Activated CD4-positive, alpha-beta T cell treated with anti-CD3 and anti-CD28 coated beads, Interleukin-2, amount 50 U/mL, for 16 hours (primary cell): ENCODE measurements at regions not wholly inside any gene's neighbourhood (a gene's known extent, or its start where the extent isn't known, plus 50 kb on each side); places are given as distances from the start of the nearest gene placed in this dataset.
"Not testable (repeated sequence)": the region's sequence is repeated elsewhere in the genome, so short reads cannot be mapped to it uniquely, and the experiment has no call there.

ENCODE experiments used
- DNase-seq: peaks from one replicate; pipeline ENCODE4 v3.0.0-alpha.2; 2020

DNA sequence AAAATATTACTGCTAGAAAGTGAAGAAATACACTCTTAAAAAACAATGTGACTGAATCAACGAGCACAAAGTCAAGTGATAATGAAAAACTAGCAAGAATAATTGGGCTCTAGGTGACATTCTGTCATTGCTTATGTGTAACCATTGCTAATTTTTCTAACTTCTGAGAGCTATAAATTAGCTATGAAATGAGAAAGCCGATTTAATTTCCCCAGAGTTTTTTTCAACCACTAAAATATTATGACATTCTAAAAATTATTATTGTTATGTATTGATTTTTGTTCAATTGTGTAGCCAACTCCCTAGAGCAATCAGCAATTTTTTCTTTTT is 458.6 kb upstream of the ATXN8OS start:
- DNase-seq, result no peak

DNA sequence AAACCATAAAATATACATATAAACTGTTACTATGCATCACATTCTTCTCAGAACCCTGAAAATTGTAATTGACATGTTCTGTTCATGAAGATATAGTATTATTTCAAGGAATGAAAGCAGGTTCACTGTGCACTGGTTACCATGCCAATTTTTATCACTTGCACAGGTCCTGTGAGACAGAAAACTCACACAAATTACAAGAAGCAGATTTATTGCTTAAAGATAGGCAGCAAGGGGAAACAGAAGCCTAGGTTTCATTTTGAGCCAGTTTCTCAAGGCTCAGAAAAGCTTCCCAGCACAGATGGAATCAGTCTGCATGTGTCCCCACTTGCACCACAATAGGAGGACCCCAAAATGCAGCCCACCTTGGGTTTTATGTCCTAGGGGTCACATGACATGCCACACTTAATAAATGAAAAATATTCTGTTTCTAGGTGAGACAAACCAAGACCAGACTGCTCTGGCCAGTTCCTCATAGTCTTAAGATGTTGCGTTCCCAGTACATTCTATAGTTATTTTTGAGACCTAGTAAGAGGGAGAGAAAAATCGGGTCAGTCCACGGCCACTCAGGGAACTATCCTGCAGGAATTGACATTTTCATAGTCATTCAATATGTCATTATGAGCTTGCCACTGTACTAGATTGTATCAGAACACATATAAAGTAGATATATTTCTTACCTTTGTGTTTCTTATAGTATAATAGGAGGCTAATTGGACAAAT is 459.1 kb upstream of the ATXN8OS start:
- DNase-seq, result no peak

- DNase-seq, result no peak
Measured at GRCh38 chr13:69644447-69644846, 463.2 kb upstream of the ATXN8OS start.

DNA sequence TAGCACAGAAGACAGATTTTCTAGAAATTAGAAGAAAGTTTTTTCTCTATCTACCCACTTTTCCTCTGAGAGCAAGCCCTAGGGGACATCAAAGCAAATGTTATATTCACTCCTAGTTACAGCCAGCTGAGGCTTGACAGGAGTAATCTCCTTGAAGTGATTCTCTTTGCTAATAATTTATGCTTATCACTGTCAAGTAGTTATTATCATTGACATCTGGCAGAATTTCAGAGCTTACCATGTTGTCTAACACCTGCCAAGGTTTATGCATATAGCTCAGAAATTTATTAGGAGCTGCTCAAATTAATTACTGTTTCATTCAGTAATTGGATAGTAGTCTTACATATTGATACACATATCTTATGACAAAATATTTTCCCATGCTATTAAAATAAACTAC is 465.9 kb upstream of the ATXN8OS start:
- no peak for DNase-seq

GRCh38 chr13:69633044-69633443 is 474.6 kb upstream of the ATXN8OS start:
- no peak for DNase-seq

DNA sequence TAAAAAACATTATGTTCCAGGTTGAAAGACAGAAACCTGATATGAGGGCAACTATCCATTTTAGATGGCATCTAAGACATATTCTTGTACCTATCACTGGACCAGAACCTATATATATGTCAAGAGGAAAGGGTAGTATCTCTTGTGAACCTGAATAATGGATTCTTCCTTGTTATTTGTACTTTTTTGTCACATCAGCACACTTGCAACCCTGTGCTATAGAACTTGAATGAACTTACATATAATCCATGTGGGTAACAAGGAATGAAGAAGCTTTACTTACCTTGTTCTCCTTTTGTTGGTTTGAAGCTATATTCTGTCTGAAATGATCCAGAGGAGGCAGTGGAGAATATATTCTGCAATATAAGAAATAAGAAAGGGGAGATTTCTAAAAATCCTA is 483.7 kb upstream of the ATXN8OS start:
- no peak for DNase-seq

DNA sequence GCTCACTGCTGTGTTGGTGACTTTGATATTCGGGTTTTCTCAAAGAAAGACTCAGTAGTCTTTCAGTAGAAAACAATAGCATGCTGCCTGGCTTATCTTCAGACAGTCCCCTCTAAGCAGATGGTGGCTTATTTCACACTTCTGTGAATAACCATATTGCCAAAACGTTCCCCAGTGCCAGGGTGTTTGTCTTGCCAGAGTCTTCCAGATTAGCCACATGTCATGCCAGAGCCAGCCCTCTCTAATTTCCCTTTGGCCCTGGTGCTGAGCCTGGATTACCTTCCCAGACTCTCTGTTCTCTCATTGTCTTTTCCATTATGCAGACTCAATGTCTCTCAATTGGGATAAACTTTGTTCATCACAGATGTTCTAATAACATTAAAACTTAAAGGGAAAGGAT is 488.0 kb upstream of the ATXN8OS start:
- no peak for DNase-seq

GRCh38 chr13:69618838-69619237 is 488.8 kb upstream of the ATXN8OS start:
- DNase-seq, result no peak

- no peak for DNase-seq
Measured at GRCh38 chr13:69618393-69618792, 489.2 kb upstream of the ATXN8OS start.

DNA sequence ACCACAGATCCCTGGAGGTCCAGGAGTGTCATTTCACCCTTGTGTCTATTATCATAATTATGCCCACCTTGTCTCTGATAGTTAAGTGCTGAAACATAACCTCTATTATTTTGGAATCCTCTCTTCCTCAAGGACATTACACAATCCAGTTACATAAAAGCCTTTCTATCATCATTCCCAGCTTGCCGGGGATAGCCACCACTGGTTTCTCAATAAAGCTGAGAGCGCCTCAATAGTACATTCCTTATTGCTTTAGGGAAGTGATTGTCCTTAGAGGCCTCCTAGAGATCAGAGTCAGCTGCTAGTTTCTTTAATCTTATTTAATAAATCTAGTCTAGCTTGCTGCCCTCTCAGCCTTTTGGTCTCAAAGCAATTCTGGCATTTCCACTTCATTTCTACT is 490.0 kb upstream of the ATXN8OS start:
- no peak for DNase-seq

- DNase-seq, result no peak
Measured at GRCh38 chr13:69616396-69616795, 491.2 kb upstream of the ATXN8OS start.

DNA sequence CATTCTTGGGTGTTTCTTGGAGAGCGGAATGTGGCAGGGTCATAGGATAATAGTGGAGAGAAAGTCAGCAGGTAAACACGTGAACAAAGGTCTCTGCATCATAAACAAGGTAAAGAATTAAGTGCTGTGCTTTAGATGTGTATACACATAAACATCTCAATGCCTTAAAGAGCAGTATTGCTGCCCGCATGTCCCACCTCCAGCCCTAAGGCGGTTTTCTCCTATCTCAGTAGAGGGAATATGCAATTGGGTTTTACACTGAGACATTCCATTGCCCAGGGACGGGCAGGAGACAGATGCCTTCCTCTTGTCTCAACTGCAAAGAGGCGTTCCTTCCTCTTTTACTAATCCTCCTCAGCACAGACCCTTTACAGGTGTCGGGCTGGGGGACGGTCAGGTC is 492.6 kb upstream of the ATXN8OS start:
- not testable (repeated sequence) for DNase-seq

DNA sequence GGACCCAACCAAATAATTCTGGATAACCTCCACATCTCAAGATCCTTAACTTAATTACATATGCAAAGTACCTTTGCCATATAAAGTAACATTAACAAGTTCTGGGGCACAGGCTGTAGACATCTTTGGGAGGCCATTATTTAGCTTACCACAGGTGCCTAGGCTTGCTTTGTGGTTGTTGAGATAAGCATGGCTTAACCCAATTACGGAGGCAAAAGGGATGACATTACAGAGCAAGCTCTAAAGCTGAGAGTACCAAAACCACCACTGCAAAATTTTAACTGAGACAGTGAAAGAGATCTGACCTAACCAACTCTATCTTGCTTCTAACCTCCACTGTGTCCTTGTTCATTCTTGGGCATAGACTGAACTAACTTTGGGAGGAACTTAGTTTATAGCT is 502.9 kb upstream of the ATXN8OS start:
- DNase-seq, result no peak

DNA sequence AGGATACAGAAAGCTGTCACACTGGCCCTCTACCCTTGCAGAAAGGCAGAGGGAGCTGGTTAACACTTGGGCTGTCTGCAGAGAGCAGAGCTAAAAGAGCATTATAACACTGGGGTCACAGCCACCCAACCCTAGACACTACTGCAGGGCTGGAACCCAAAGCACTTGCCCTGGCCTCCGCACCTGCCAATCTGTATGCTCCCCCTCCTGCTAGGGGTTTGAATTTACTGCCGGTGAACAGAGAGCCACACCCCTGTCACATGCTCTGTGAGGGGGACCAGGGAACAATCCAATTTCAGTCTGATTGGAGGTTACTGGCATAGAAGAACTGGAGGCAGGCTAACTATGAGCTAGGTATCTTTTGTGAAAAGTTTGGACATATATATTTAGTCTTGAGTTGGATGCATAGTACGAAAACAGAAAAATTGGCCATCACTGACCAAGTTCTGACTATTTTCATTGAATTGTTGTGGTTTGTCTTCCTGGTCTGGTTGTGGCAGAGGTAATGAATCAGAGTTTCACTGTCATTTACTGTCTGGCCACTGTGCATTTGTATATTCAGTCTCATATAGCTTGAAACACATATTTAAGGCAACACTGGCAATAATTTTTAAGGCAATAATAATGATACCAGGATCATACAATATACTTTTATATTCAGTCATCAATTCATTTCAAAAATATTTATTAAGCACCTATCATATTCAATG is 504.3 kb upstream of the ATXN8OS start:
- DNase-seq, result no peak

GRCh38 chr13:69601661-69602060 is 506.0 kb upstream of the ATXN8OS start:
- DNase-seq, result no peak

DNA sequence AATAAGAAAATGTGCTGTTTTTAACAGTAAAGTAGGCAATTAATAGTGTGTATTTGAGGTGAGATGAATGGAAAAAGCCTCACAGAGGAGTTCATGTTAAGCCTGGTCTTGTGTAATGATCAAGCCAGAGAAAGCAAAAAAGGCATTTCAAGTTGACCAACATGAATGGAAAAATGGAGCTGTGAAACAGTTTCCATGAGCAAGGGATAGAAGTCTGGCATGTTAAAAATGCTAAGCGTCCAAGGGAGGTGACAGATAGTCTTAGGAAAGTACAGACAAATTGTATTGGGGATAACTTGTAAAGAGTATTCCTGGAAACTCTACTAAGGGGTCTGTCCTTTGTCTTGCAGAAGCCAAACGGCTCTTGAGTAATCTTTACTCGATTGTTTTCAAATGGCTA is 506.8 kb upstream of the ATXN8OS start:
- DNase-seq, result no peak

DNA sequence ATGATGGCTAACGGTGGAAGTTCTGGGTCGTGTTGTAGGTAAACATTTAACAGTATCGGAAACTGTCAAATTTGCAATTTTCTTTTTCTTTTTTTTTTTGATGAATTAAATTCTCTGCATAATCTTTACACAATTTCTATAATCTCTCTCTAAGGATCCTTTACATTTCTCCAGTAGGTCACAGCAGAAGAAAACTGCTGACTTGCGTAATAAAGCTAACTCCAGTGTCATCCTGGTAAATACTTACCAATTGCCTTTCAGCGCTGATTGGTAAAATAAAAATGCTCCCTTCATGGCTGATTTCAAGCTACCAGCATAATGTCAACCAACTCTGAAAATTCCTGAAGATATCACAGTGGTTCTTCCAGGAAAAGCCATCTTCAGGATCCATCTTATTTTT is 510.5 kb upstream of the ATXN8OS start:
- DNase-seq, result no peak

DNA sequence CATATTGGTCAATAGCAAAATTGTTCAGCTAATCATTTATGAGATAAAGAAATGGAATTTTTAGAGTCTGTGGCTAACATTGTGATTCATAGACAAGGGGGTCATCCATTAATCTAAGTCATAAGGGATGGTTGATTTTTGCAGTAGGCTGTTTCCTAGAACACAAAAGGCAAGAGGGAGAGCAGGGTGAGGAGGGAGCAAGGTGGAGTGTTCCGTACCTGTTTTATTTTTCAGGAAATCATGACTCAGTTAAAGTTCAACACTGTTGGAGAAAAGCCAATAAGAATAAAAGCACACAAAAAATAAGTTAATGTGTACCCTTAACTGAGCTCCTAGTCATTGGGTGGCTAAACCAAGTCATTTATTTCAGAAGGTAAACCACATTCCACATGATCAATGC is 512.4 kb upstream of the ATXN8OS start:
- DNase-seq, result no peak

DNA sequence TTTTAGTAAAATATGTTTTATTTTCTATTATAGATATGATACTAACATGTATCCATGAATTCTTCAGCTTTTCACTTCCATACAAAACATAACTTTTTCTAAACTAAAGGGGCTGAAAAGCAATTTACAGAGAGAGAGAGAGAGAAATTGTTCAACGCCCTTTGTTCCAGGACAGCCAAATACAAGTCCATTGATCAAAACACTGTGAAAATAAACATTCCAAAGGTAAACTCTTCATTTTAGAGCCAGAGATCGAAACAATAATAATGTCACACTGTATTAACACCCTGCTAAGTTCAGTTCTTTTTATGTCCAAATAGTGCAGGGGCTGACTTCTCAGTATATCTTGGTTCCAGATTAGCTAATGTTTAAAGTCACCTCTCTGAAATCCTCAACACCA is 516.2 kb upstream of the ATXN8OS start:
- DNase-seq, result no peak

DNA sequence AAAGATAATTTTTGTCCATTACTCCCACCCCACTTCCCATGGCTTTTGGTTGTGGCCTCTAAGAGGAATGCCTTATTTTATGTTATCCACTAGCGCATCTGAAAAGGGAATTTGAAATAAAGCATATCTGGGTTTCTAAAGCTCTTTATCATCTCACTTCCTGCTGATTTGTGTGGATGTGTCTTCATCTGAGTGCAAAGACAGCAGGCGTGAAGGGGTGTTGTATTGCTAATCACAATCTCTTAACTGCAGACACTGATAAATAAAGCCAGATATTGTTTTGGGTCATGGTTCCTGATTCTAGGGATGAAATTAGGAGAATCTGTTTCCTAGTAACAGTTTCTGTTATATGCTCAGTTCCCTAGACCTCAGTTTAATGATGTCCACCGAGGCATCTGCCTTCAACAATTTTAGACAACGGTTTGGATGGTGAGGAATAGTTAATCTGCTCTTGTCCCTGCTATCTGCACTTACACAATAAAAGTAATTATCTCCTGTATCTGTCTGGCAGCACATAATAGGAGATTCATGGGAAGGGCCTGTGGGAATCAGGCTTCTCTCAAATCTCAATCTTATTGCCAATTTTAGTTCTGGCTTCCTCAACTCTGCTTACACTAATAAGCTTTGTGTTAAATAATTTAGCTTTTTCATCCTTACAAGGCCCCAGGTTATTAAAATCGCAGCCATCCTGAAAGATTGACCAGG is 517.9 kb upstream of the ATXN8OS start:
- DNase-seq, result no peak

GRCh38 chr13:69585656-69586055 is 522.0 kb upstream of the ATXN8OS start:
- DNase-seq, result no peak

DNA sequence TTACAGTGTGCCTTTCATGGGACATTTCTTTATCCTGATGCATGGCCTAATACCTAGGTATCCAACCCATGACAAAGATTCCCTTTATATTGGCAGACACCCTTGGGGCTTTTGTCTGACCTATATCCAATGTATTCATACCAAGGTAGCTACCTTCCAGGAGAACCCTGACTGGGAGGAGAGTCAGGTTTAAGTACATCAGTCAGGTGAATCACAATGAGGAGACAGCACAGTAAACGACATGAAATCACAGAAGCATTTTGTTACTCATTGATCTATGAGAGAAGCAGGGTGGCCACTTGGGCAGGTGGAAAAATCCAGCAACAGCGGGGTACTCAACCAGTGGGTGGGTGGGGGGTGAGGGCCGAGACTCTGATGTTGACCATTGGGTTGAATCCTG is 527.4 kb upstream of the ATXN8OS start:
- DNase-seq, result no peak

DNA sequence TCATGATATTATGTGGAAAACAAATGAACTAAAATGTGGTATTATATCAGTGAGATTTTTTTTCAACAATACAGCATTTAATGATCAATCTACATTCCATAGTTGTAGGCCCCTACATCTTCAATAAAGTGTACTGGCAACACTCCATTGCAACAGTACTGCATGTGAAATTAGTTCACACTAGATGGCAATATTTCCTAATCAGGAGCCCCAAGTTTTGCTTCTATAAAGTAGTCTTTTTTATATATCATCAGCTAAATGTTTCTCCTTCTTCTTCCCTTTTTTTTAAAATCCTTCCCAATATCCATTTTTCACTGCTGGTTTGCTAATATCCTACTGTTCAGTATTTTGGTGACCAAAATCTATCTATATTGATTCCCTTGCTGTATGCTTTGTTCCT is 528.3 kb upstream of the ATXN8OS start:
- DNase-seq, result no peak

DNA sequence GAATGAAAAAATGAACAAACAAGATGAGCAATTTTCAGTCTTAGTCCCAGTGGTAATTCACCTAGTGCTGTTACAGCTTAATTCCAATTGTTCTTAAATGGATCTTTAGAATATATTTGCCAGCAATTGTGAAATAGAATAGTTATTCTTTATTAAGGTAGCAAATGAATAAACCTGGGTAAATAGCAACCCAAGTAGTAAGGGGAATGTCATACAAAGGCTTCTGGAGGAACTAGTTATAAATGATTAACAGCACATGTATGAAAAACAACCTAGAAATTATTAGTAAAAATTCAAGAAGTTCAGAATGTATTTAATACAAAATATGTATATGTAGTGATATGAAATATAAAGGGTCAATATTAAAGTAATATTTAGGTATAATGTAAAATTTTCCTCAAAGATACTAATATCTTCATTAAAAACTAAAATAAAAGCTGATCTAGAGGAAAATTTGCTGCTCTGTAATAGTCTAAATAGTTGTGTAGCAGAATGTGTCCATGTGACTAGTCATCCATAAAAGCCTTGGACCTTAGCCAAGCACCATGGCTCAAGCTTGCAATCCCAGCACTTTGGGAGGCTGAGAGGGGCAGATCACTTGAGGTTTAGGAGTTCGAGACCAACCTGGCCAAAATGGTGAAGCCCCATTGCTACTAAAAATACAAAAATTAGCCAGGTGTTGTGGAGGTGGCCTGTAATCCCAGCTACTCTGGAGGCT is 535.9 kb upstream of the ATXN8OS start:
- DNase-seq, result no peak
